HG03095 (cell line): ENCODE measurements at regions not wholly inside any gene's neighbourhood (a gene's known extent, or its start where the extent isn't known, plus 50 kb on each side); places are given as distances from the start of the nearest gene placed in this dataset.

Experiments used
- ATAC-seq: cut with Tn5 transposase; IDR thresholded peaks from one replicate; pipeline ENCODE4 v1.9.1; 2021; ENCODE audit warnings: moderate library complexity; ENCODE audit not compliant: unreplicated experiment

DNA sequence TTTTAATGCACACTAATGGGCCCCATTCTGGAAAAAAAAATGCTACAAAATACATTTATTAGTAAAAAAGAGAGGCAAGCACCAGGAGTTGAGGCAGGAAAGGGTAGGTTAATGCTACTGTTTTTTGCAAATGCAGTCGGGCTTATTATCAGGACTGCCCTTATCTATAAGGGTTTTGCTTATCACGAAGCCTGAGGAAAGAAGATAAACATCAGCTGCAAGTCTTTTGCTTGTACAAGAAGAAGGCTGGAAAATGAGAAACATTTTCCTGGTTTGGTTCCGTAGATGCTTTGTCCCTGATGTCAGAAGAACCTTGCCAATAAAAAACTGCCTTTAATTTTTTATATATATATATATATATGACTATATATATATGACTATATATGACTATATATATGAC lies 189.3 kb upstream of the VGLL2 start:
- ATAC-seq = no peak

DNA sequence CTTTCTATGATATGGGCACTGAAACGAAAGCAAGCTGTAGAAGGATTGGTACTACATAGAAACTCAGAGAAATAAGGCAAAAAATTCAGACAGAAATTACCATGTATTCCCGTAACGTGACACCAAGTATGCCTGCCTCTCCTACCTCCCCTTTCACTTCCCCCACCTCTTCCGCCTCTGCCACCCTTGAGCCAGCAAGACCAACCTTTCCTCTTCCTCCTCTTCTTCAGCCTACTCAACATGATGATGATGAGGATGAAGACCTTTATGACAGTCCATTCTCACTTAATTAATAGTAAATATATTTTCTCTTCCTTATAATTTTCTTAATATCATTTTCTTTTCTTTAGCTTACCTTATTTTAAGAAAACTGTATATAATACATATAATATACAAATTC lies 188.1 kb upstream of the VGLL2 start:
- ATAC-seq = no peak

DNA sequence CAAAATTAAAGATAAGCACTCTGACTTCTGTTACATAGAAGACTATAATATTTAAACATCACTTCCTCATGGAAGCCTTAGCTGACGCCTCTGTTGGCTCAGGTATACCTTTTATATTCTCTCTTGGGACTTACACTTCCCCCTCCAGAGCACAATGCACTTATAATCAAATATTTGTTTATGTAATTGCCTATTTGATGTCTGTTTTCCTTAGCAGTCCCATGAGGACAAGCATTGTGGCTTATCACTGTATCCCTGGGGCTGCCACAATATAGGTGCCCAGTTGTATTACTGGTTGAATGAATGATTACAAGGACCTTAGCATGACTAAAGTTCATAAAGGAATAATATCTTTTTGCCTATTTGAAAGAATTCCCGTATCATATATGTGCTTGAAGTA lies 186.7 kb upstream of the VGLL2 start:
- no peak for ATAC-seq

DNA sequence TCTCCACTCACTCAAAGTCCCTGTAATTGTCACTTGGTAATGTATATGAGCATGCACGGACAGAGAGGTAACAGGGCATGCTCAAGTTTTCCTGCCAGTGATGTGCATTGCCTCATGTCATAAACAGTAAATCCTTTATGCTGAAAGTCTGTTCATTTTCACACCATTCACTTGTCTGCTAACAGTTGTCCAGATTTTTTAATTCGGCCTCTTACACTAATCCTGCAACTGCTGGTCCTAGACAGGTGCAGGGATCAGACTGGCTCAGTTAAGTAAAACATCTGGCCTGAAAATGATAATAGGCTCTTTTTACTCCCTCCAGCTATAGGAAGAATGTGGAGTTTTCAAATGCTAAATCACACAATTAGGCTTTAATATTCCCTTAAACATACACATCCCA lies 185.4 kb upstream of the VGLL2 start:
- ATAC-seq = no peak

DNA sequence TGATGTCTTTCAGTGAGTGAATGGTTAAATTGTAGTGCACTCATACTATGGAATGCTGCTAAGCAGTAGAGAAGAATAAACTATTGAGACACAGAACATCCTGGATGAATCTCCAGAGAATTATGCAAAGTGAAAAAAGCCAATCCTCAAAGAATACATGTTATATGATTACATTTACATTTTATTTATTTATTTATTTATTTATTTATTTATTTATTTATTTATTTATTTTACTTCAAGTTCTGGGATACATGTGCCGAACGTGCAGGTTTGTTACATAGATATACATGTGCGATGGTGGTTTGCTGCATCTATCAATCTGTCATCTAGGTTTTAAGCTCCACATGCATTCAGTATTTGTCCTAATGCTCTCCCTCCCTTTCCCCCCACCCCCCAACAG lies 175.8 kb upstream of the VGLL2 start:
- ATAC-seq = no peak

DNA sequence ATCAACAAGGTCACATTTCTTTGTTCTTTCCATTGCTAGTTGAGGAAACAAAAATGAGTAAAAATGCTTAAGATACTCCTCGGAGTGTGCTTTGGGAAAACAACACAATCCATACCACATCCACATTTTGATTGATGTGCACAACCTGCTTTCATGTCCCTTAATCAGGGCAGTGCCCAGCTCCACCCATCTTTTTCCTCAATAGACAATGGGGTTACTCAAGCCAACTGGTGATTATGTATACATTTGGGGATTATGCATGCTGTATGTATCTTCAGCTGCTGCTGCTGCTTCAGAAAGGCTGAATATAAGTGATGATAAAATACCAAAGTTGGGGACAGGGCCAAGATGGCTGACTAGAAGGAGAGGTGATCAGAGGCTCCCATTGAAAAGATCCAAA lies 155.2 kb upstream of the VGLL2 start:
- no peak for ATAC-seq

DNA sequence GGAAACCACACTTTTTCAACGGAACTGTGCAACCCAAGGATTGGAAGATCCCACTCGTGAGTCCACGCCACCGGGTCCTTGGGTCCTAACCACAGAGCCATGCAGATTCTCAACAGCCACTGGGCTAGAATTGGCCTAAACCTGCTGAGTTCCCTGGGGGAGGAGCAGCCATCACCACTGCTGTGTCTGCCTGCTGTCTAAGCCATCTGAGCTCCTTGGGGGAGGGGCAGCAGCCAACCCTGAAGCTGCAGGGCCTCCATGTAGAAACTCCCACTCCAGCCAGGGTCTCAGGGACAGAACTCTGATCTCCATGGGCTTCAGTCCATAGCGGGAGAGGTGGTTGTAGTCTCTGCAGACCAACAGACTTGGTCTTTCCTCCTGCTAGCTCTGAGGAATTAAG lies 154.6 kb upstream of the VGLL2 start:
- ATAC-seq = no peak

DNA sequence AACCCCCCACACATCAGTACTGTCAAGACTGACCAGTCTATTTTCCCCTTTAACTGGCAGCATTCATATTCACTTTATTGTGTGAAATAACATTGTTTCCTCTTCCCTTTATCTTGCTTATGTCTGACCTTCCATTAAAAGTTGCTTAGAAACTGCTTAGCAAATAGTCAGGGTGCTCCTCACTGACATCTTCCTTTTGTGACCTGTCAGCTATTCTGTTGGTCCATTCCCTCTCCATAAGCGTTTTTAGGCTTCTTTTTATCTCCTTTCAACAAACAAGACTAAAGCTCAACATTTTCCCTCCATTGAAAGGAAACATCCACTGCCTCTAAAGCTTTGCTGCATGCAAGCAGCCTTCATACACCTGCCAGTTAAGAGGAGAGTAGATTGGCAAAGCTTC lies 147.7 kb upstream of the VGLL2 start:
- ATAC-seq = no peak

DNA sequence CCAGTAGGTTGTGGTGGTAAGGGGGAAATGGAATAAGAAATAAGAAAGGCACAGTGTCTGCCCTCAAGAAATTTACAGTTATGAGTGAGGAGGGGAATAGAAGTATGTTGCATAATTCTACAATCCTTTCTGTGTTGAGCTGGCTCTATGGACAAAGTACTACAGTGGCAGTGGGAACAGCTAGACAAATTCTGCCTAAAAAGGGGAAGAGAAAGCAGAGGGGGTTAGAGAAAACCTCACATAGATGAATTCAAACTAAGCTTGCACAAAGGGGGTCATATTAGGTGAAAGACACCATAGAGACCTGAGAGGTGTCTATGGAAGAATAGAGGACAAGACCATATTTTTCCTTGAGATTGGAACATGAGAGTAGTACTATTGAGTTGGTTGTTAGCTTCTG lies 146.9 kb upstream of the VGLL2 start:
- no peak for ATAC-seq

DNA sequence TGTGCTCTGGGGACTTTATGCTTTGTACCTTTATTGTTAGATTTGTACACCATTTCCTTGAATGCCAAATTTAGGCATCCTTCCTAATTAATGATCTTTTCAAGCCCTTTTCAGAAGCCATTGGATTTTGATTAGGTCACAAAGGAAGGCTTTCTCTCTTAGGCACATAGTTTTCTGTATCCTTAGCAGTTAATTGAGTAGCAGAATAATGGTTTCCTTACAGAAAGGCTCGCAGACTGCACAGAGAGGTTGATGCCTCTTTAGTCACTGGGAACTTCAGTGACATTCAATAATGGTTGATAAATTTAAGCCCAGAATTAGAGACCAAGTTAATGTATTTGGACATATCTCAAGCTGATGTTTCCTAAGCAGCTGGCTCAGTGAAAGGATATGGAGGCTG lies 139.1 kb upstream of the VGLL2 start:
- ATAC-seq = no peak

DNA sequence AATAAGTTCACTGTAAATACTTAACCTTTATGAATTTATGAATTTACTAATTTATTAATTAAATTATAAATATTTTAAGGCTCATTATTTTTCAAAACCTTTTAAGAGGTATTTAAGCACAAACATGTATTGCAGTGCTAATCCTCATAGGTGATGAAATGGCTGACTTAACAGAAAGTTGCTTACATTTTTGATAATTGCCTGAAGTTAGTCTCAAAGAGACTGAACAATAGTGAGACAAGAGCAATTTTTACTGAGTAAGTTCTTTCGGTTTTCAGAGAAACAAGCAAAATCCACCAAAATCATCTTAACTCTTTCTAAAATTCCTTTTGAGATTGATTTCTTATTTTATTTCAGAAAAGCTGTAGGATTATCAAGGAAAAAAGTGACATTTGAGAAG lies 137.3 kb upstream of the VGLL2 start:
- no peak for ATAC-seq

DNA sequence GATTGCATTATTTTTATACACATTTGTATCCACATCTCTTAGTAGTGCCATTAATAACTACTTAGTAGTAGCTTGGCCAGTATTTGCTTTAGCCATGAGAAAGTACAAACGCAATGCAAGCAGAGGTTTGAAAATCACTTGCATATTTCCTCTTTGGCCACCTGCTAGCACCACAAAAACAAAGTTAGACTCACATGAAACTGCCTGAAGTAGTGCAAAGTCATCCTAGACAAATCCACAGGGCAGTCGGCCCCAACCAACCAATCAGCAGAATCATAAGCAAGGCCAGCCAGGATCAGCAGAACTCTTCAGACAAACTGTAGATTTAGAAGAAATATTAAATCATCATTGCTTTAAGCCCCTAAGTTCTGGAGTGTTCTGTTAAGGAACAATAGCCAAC lies 135.2 kb upstream of the VGLL2 start:
- no peak for ATAC-seq

DNA sequence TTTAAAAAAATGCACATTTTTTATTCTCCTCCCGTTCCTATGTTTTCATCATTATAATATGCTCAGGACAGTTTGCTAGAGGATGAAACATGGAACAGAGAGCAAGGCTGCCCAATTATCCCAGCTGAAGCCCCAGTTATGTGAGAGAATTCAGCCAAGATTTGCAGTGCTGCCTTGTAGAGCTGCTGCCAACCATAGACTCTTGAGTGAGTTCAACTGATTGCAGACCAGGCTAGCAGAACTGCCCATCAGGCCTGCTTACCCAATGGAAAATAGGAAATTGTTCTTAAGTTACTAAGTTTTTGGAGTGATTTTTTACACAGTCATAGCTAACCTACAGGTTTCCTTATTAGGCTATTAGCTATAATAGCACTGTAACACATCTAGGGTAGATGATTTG lies 128.7 kb upstream of the VGLL2 start:
- ATAC-seq = no peak

DNA sequence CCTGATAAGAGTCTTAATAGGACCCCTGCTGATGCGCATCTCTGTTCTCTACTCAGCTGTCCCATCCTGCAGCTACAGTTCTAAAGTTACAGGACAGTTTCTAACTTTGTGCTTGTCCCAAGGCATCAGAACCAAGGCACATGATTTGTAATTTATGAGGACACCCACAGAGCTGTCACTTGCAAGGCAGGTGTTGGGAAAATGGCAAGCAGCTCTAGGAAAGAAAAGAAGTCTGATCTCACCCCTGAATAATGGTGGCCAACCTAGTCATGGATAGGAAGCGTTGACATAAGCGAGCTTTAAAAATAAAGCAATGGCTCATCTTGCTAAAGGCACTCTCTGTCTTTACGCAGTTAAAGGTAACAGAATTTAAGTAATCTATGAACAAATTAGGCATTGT lies 127.6 kb upstream of the VGLL2 start:
- no peak for ATAC-seq

DNA sequence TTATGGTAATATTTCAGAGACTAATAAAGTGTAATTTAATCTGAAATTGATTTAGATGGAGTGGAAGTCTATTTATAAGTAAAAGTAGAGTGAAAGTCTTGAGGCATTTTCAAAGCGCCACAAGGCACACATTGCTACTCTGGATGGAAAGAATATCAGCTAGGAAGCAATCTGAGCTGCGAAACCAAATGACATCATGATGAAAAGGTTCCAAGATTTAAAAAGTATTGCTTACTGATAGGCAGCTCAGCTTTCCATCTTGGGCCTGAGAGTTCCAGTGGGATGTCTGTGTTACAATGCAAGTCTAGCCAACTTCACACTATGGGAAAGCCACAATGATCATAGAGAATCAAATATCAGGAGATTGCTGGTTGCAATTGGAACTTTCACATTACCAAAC lies 126.9 kb upstream of the VGLL2 start:
- ATAC-seq = no peak

DNA sequence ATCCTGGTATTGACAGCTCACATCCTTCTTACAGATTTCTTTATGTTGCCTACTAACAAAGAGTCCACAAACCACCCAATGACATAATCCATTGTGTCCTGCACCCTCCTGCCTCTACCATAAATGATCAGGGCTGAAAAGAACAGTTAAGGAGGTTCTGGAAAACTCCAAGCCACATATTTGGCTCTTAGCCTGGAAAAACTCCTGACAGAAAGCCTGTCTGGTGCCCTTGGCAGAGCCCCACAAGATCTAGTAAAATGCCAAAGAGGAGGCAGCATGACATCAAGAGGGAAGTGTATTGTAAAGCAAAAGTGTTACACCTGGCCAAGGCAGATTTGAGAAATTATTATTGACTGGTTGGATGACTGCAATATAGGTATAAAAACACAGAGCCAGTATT lies 126.4 kb upstream of the VGLL2 start:
- no peak for ATAC-seq

DNA sequence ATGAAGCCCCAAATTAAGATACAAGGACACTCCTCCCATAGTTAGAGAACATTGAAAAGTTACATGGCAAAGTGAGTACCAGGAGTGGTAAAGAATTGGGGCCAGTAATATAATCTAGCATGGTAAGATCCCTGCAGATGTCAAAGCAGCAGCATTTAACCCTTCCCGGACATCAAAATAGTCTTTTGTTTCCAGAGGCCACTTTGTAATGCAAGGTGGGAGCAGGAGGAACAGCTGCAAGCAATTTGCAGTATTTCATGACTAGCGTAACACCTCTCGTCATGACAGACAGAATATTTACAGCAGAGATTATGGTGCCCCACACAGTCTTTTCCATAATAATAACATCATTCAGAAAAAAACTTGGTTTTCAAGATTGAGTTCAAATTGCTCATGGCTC lies 123.2 kb upstream of the VGLL2 start:
- no peak for ATAC-seq

DNA sequence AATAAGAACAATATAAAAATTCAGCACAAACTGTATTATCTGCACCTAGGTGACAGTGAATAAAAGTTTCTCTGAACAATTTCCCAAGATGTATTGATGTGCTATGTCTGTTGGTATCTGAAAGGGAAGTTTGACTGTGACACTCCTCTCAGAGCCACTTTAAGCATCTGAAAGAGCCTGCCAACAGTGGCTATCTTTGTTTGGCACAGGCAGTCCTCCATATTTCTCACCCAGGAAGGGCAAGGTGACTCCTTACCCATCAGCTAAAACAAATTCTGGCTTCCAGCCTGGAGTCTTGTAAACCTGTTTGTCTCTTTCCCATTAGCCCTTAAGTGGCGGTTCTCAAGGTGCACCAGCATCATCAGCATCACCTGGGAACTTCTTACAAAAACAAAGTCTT lies 122.4 kb upstream of the VGLL2 start:
- ATAC-seq = no peak

DNA sequence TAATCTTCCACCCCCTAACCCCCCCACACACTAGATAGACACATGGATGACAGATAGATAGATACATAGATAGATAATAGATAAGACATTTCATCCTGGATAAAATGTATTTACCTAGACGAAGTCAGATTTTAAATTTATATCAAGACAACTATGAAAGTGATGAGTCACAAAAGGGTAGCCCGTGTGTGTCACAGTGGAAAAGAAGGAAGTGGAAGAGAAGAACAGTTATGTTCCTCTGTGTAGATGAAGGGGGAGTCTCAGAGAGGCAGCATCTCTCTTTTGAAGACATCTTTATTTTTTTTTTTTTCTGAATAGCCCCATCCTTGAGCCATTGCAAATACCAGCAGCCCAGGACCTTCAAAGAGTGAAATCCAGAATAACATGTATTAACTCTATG lies 121.7 kb upstream of the VGLL2 start:
- no peak for ATAC-seq

DNA sequence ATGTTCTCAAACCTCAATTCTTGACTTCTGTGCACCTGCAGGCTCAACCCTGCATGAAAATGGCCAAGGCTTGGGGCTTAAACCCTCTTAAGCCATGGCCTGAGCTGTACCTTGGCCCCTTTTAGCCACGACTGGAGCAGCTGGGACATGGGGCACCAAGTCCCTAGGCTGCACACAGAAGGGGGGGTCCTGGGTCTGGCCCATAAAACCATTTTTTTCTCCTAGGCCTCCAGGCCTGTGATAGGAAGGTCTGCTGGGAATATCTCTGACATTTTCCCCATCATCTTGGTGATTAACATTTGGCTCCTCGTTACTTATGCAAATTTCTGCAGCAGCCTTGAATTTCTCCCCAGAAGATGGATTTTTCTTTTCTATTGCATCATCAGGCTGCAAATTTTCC lies 119.4 kb upstream of the VGLL2 start:
- no peak for ATAC-seq

DNA sequence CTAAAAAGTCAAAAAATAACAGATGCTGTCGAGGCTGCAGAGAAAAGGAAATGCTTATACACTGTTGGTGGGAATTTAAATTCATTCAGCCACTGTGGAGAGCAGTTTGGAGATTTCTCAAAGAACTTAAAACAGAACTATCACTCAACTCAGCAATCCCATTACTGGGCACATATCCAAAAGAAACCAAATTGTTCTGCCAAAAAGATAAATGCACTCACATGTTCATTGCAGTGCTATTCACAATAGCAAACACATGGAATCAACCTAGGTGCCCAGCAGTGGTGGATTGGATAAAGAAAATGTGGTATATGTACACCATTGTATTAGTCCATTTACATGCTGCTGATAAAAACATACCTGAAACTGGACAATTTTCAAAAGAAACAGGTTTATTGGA lies 116.0 kb upstream of the VGLL2 start:
- no peak for ATAC-seq

DNA sequence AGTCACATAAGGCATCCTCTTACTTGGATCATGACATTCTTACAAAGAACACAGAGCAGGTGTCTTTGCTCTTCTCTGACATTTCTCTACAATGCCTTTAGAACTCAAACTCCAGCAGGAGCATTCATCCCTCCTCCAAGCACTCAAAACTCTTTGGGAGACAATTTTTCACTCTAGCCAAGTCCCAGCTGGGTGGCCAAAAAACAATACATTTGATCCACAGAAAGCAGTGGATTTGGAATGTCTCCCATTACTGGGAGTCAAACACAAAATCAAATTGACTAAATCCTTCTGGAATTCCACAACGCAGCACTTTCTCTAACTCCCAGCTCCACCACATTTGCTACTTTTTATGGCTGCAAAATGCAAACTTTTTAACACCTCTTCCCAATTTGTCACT lies 108.6 kb upstream of the VGLL2 start:
- ATAC-seq = no peak

DNA sequence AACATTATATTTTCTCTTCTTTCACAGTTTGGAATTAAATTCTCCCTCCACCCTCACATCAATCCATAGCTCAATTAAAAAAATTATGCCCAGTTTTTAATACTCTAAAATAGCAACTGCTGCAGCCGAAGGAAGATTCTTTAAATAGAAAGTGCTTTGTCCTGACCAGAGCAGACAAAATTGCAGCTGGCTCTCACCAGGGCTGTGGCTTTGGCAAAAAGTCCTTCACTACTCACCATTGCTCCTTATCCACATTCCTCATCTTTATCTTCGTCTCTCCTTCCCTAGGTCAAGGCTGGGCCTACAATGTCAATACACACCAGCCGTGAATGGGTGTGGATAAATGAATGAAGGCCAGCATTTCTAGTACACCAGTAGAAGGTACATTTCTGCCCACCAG lies 107.9 kb upstream of the VGLL2 start:
- no peak for ATAC-seq

DNA sequence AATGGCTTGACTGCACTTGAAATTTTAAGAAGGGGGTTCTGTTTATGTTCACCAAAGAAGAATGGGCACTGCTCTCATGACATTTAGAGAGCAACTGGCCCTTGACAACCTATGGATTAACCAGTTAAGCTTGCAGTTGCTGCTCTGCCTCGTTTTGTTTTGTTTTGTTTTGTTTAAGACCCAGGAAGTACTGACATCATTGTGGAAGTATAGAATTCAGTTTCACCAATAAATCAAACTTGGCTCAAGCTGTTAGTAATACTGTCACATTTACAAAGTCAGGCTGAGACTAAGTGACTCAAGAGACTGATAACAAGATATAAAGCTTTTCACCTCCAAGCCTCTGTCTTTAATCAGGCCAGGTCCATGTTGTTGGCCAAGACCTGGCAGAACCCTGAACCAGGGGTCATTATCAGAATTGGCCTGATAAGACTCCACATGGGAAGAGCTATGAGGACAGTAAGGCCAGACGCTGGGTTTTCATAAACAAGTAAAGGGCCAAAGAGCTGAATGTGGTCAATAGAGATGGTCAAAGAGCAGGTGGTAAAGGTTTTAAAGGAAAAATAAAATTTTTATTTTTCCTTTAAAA lies 99.4 kb upstream of the VGLL2 start:
- no peak for ATAC-seq
